NB4 (cell line): ENCODE measurements at regions not wholly inside any gene's neighbourhood (a gene's known extent, or its start where the extent isn't known, plus 50 kb on each side); places are given as distances from the start of the nearest gene placed in this dataset.

Experiments used
- CTCF ChIP-seq: IDR thresholded peaks from one replicate; pipeline ENCODE4 v1.5.1; 2012; ENCODE audit warnings: low read depth, low read length
- MAX ChIP-seq: IDR thresholded peaks from 2 replicates; pipeline ENCODE4 v1.6.1; 2011; ENCODE audit warnings: low read depth, low read length
- POLR2A ChIP-seq: IDR thresholded peaks from 2 replicates; pipeline ENCODE4 v1.6.1; 2011; ENCODE audit warnings: mild to moderate bottlenecking; ENCODE audit not compliant: insufficient read length; ENCODE audit errors: extremely low read depth

GRCh38 chr9:35540315-35540714 lies 50.4 kb downstream of the RUSC2 start:
- TF ChIP-seq MAX (no peak), POLR2A (no peak), CTCF (no peak)
